ENCODE measurements at regions not wholly inside any gene's neighbourhood (a gene's known extent, or its start where the extent isn't known, plus 50 kb on each side); places are given as distances from the start of the nearest gene placed in this dataset.
A peak's percentile ranks its signal among the peaks of the same experiment; 100 is the strongest.

DNA sequence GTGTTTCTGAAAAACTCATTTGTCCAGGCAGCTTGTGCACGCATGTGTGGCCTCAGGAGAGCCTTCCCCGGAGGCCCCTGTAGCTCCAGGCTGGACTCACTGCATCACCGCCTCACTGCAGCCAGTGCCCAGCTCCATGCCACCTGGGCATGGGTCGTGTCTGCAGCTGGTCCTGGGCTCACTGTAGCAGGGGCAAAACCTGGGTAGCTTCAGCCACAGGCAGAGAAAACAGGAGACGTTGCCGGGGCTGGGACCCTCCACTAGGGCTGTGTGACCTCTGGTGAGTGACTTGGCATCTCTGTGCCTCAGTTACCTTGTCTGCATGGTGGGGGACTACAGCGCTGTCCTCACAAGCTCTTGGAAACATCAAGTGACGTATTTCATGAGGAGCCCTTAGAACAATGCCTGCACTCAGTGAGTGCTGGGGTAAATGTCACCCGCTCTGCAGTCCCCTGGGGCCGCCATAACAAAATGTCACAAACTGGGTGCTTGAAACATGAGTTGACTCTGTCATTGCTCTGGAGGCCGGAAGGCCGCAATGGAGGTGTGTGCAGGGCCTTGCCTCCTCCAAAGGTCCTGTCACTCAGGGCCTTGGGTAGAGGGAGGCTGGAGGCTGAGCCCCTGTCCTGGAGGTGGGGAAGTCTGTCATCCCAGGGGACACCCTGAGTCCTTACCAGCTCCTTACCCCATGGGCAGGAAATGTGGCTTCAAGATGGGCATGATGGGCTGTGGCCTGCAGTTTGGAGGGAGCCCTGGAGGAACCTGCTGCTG lies 488.7 kb downstream of the TBC1D22A start:
- H3K4me3 ChIP-seq (ENCODE audit: low read length) = no peak overlapping the region
- H3K4me1 Mint-ChIP-seq = no peaks in the 10 kb centered on the region
- no peak for DNase-seq
- no peaks in the 10 kb centered on the region for H3K4me1 ChIP-seq (ENCODE audit: insufficient read depth, low read length)
- no peaks in the 10 kb centered on the region for H3K36me3 ChIP-seq (ENCODE audit: insufficient read depth, low read length)
- ChIA-PET POLR2A (no interaction called here), CTCF (no interaction called here)
- H3K27me3 ChIP-seq (ENCODE audit: insufficient read depth, low read length, poor library complexity, severe bottlenecking) = no peaks in the 10 kb centered on the region
- peaks cover 11 to 35% of the 10 kb centered on the region in 2 donors for H3K27me3 Mint-ChIP-seq
- no peaks in the 10 kb centered on the region for H3K9me3 ChIP-seq (ENCODE audit: low read length)
- H3K36me3 Mint-ChIP-seq = no peaks in the 10 kb centered on the region
- no peak overlapping the region for H3K4me3 Mint-ChIP-seq
- H3K9me3 Mint-ChIP-seq = no peaks in the 10 kb centered on the region
- H3K27ac Mint-ChIP-seq = no peak overlapping the region
- H3K27ac ChIP-seq (ENCODE audit: low read depth, low read length) = no peak overlapping the region

DNA sequence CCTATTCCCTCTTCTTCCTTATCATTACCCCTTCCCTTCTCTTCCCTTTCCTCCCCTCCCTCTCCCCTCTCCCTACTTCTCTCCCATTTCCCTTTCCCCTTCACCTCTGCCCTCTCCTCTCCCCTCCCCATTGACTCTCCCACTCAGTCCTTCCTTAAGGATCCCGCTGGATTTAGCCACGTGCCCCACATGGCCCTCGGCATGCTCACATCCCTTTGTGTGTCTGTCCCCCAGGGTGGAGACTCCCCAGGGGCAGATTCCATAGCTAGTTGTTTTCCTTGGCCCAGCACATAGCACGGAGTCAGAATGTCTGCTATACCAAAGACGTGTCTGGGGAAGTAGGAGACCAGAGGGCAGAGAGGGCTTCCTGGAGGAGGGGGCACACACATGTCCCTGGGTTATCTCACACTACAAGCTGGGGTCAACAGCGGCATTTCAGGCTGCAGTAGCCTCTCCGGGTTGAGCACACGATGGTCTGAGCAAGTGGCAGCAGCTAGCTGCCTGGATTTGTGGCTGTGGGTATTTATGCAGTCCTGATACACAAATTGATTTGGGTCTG lies 487.0 kb downstream of the TBC1D22A start:
- Mint-ChIP-seq H3K27me3 (peaks cover 17 to 47% of the 10 kb centered on the region in 2 donors), H3K27ac (no peak overlapping the region), H3K9me3 (peaks cover 0 to 2% (median 0%) of the 10 kb centered on the region in 5 donors), H3K36me3 (no peaks in the 10 kb centered on the region), H3K4me3 (no peak overlapping the region), H3K4me1 (no peaks in the 10 kb centered on the region)
- ChIA-PET CTCF (no interaction called here), POLR2A (no interaction called here)
- Histone ChIP-seq H3K4me1 (ENCODE audit: insufficient read depth, low read length) (no peaks in the 10 kb centered on the region), H3K27me3 (ENCODE audit: insufficient read depth, low read length, poor library complexity, severe bottlenecking) (no peaks in the 10 kb centered on the region), H3K36me3 (ENCODE audit: insufficient read depth, low read length) (no peaks in the 10 kb centered on the region), H3K27ac (ENCODE audit: low read depth, low read length) (no peak overlapping the region), H3K9me3 (ENCODE audit: low read length) (no peaks in the 10 kb centered on the region), H3K4me3 (ENCODE audit: low read length) (no peak overlapping the region)
- DNase-seq = no peak

DNA sequence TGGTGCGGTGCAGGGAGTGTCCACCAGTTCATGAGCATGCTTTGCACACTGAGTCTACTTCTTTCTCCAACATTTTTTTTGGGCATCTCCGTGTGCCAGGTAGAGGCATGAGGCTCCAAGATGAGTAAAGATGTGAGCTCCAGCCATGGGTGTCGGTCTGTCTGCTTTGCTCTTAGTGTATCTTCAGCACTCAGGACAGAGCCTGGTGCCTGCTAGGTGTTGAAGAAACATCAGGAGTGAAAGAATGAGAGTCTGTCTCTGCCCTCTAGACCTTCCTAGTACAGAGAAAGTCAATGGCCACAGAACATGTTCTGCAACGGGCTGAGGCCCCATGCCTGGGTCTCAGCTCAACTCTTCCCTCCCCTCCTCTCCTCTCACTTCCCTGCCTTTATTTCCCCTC lies 486.5 kb downstream of the TBC1D22A start:
- H3K9me3 Mint-ChIP-seq = peaks cover 0 to 6% (median 0%) of the 10 kb centered on the region in 5 donors
- no peaks in the 10 kb centered on the region for H3K36me3 Mint-ChIP-seq
- Histone ChIP-seq H3K4me1 (ENCODE audit: insufficient read depth, low read length) (no peaks in the 10 kb centered on the region), H3K4me3 (ENCODE audit: low read length) (no peak overlapping the region), H3K36me3 (ENCODE audit: insufficient read depth, low read length) (no peaks in the 10 kb centered on the region), H3K9me3 (ENCODE audit: low read length) (no peaks in the 10 kb centered on the region), H3K27ac (ENCODE audit: low read depth, low read length) (no peak overlapping the region), H3K27me3 (ENCODE audit: insufficient read depth, low read length, poor library complexity, severe bottlenecking) (peaks cover 2% of the 10 kb centered on the region)
- DNase-seq = no peak
- peaks cover 17 to 52% of the 10 kb centered on the region in 2 donors for H3K27me3 Mint-ChIP-seq
- no peak overlapping the region for H3K4me3 Mint-ChIP-seq
- no peak overlapping the region for H3K27ac Mint-ChIP-seq
- H3K4me1 Mint-ChIP-seq = no peaks in the 10 kb centered on the region
- CTCF ChIA-PET = no interaction called here
- POLR2A ChIA-PET = no interaction called here

- Histone ChIP-seq H3K4me1 (ENCODE audit: insufficient read depth, low read length) (no peaks in the 10 kb centered on the region), H3K27me3 (ENCODE audit: insufficient read depth, low read length, poor library complexity, severe bottlenecking) (peaks cover 2% of the 10 kb centered on the region), H3K9me3 (ENCODE audit: low read length) (no peaks in the 10 kb centered on the region), H3K4me3 (ENCODE audit: low read length) (no peak overlapping the region), H3K27ac (ENCODE audit: low read depth, low read length) (no peak overlapping the region), H3K36me3 (ENCODE audit: insufficient read depth, low read length) (no peaks in the 10 kb centered on the region)
- CTCF ChIA-PET = no interaction called here
- H3K9me3 Mint-ChIP-seq = peaks cover 0 to 10% (median 5%) of the 10 kb centered on the region in 5 donors
- H3K27ac Mint-ChIP-seq = peak overlapping the region in 1 of 8 donors; percentile 50
- no peaks in the 10 kb centered on the region for H3K36me3 Mint-ChIP-seq
- peaks cover 17 to 55% of the 10 kb centered on the region in 2 donors for H3K27me3 Mint-ChIP-seq
- H3K4me3 Mint-ChIP-seq = no peak overlapping the region
- no peak for DNase-seq
- POLR2A ChIA-PET = no interaction called here
- H3K4me1 Mint-ChIP-seq = no peaks in the 10 kb centered on the region
These were observed 485.3 kb downstream of the TBC1D22A start for GRCh38 chr22:47247579-47248240.

- H3K4me1 Mint-ChIP-seq = no peaks in the 10 kb centered on the region
- peaks cover 0 to 13% (median 5%) of the 10 kb centered on the region in 5 donors for H3K9me3 Mint-ChIP-seq
- Histone ChIP-seq H3K27me3 (ENCODE audit: insufficient read depth, low read length, poor library complexity, severe bottlenecking) (peaks cover 2% of the 10 kb centered on the region), H3K27ac (ENCODE audit: low read depth, low read length) (no peak overlapping the region), H3K4me1 (ENCODE audit: insufficient read depth, low read length) (no peaks in the 10 kb centered on the region), H3K4me3 (ENCODE audit: low read length) (no peak overlapping the region), H3K36me3 (ENCODE audit: insufficient read depth, low read length) (no peaks in the 10 kb centered on the region), H3K9me3 (ENCODE audit: low read length) (no peaks in the 10 kb centered on the region)
- no peak for DNase-seq
- H3K4me3 Mint-ChIP-seq = no peak overlapping the region
- CTCF ChIA-PET = no interaction called here
- no peak overlapping the region for H3K27ac Mint-ChIP-seq
- peaks cover 18 to 62% of the 10 kb centered on the region in 2 donors for H3K27me3 Mint-ChIP-seq
- POLR2A ChIA-PET = no interaction called here
- no peaks in the 10 kb centered on the region for H3K36me3 Mint-ChIP-seq
These were observed 483.3 kb downstream of the TBC1D22A start for GRCh38 chr22:47245786-47246185.

GRCh38 chr22:47245286-47245685 lies 482.8 kb downstream of the TBC1D22A start:
- no peak for DNase-seq
- no peak overlapping the region for H3K27ac ChIP-seq (ENCODE audit: low read depth, low read length)
- H3K4me3 ChIP-seq (ENCODE audit: low read length) = no peak overlapping the region
- H3K9me3 ChIP-seq (ENCODE audit: low read length) = no peaks in the 10 kb centered on the region
- H3K27me3 ChIP-seq (ENCODE audit: insufficient read depth, low read length, poor library complexity, severe bottlenecking) = peaks cover 2% of the 10 kb centered on the region
- H3K9me3 Mint-ChIP-seq = peaks cover 0 to 13% (median 5%) of the 10 kb centered on the region in 5 donors
- POLR2A ChIA-PET = no interaction called here
- no peak overlapping the region for H3K4me3 Mint-ChIP-seq
- H3K36me3 ChIP-seq (ENCODE audit: insufficient read depth, low read length) = no peaks in the 10 kb centered on the region
- H3K27me3 Mint-ChIP-seq = peaks cover 18 to 67% of the 10 kb centered on the region in 2 donors
- H3K36me3 Mint-ChIP-seq = no peaks in the 10 kb centered on the region
- CTCF ChIA-PET = no interaction called here
- H3K4me1 ChIP-seq (ENCODE audit: insufficient read depth, low read length) = no peaks in the 10 kb centered on the region
- H3K4me1 Mint-ChIP-seq = no peaks in the 10 kb centered on the region
- H3K27ac Mint-ChIP-seq = no peak overlapping the region

DNA sequence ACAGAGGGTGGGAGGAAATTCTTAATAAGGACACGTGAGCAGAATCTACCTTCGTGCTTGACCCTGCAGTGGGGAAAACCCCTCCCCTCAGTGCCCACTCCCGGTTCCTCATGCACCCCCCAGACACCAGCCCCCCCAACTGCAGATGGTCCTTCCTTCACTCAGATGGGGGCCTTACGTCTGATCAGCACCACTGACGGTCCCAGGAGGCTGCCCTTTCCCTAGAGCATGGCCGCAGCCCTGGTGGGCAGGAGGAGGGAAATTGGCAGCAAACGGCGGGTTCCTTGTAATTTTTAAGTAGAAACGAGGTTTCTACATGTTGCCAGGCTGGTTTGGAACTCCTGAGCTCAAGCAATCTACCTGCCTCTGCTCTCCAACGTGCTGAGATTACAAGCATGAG lies 477.7 kb downstream of the TBC1D22A start:
- Histone ChIP-seq H3K4me3 (ENCODE audit: low read length) (no peak overlapping the region), H3K9me3 (ENCODE audit: low read length) (no peaks in the 10 kb centered on the region), H3K27me3 (ENCODE audit: insufficient read depth, low read length, poor library complexity, severe bottlenecking) (peaks cover 2% of the 10 kb centered on the region), H3K36me3 (ENCODE audit: insufficient read depth, low read length) (no peaks in the 10 kb centered on the region), H3K4me1 (ENCODE audit: insufficient read depth, low read length) (no peaks in the 10 kb centered on the region), H3K27ac (ENCODE audit: low read depth, low read length) (no peak overlapping the region)
- ChIA-PET CTCF (no interaction called here), POLR2A (no interaction called here)
- DNase-seq = no peak
- no peak overlapping the region for H3K27ac Mint-ChIP-seq
- H3K36me3 Mint-ChIP-seq = no peaks in the 10 kb centered on the region
- no peaks in the 10 kb centered on the region for H3K4me1 Mint-ChIP-seq
- H3K4me3 Mint-ChIP-seq = no peak overlapping the region
- peaks cover 2 to 13% (median 5%) of the 10 kb centered on the region in 5 donors for H3K9me3 Mint-ChIP-seq
- H3K27me3 Mint-ChIP-seq = peaks cover 1 to 44% of the 10 kb centered on the region in 2 donors

- no peak overlapping the region for H3K27ac ChIP-seq (ENCODE audit: low read depth, low read length)
- Mint-ChIP-seq H3K4me1 (no peaks in the 10 kb centered on the region), H3K36me3 (no peaks in the 10 kb centered on the region), H3K27ac (no peak overlapping the region), H3K9me3 (peaks cover 2 to 11% (median 5%) of the 10 kb centered on the region in 5 donors), H3K4me3 (no peak overlapping the region), H3K27me3 (peaks cover 2 to 38% of the 10 kb centered on the region in 2 donors)
- H3K4me3 ChIP-seq (ENCODE audit: low read length) = no peak overlapping the region
- H3K36me3 ChIP-seq (ENCODE audit: insufficient read depth, low read length) = no peaks in the 10 kb centered on the region
- no peaks in the 10 kb centered on the region for H3K9me3 ChIP-seq (ENCODE audit: low read length)
- peaks cover 2% of the 10 kb centered on the region for H3K27me3 ChIP-seq (ENCODE audit: insufficient read depth, low read length, poor library complexity, severe bottlenecking)
- H3K4me1 ChIP-seq (ENCODE audit: insufficient read depth, low read length) = no peaks in the 10 kb centered on the region
- no peak for DNase-seq
- ChIA-PET CTCF (no interaction called here), POLR2A (no interaction called here)
These were observed 477.0 kb downstream of the TBC1D22A start for GRCh38 chr22:47239474-47239860.

Data from CD8-positive, alpha-beta memory T cell (primary cell).